ENCODE measurements at regions not wholly inside any gene's neighbourhood (a gene's known extent, or its start where the extent isn't known, plus 50 kb on each side); places are given as distances from the start of the nearest gene placed in this dataset.

GRCh38 chr5:17398431-17398830 is 99.6 kb upstream of the TAF11L2 start:
- TF ChIP-seq POLR2AphosphoS5 (IDR thresholded peaks at IDR 0.05), result no peak
- no peak for TF ChIP-seq CTCF (IDR thresholded peaks at IDR 0.05)

Measured in breast epithelium (tissue), 3 donors.